SU-DHL-6 (cell line): ENCODE measurements at regions not wholly inside any gene's neighbourhood (a gene's known extent, or its start where the extent isn't known, plus 50 kb on each side); places are given as distances from the start of the nearest gene placed in this dataset.

ENCODE experiments used
- H2AFZ ChIP-seq: fragments of 200-600 bp; sonication (generic); 2 replicates; pipeline ENCODE4 v1.6.1; 2014; ENCODE audit warnings: low read depth, mild to moderate bottlenecking, moderate library complexity, mixed read lengths, antibody characterized with exemption, low read length; ENCODE audit not compliant: severe bottlenecking
- H3F3A ChIP-seq: fragments of 200-600 bp; shearing (Covaris generic); 2 replicates; pipeline ENCODE4 v1.6.0; 2016; ENCODE audit warnings: antibody characterized with exemption, mild to moderate bottlenecking; ENCODE audit not compliant: insufficient read depth
- H3K27ac ChIP-seq: fragments of 200-600 bp; sonication (generic); 2 replicates; pipeline ENCODE4 v1.5.1; 2016; ENCODE audit warnings: low read depth, mild to moderate bottlenecking, low read length, moderate library complexity, mixed read lengths
- H3K27me3 ChIP-seq: fragments of 200-600 bp; sonication (generic), shearing (Covaris generic); 2 replicates; pipeline ENCODE4 v1.6.0; 2014; ENCODE audit warnings: mild to moderate bottlenecking, low read length
- H3K36me3 ChIP-seq: fragments of 200-600 bp; sonication (generic); 2 replicates; pipeline ENCODE4 v1.6.1; 2014; ENCODE audit warnings: mild to moderate bottlenecking, low read length, mixed read lengths
- H3K4me2 ChIP-seq: fragments of 300-600, 200-600 bp; shearing (Covaris generic), sonication (generic); 2 replicates; pipeline ENCODE4 v1.6.0; 2014; ENCODE audit warnings: low read length, low read depth, mild to moderate bottlenecking; ENCODE audit not compliant: poor library complexity, severe bottlenecking
- H3K4me3 ChIP-seq: fragments of 200-600 bp; sonication (generic); 2 replicates; pipeline ENCODE4 v1.5.1; 2014; ENCODE audit warnings: antibody characterized with exemption, low read length, mild to moderate bottlenecking, mixed read lengths; ENCODE audit not compliant: insufficient read depth, poor library complexity, severe bottlenecking
- H3K79me2 ChIP-seq: fragments of 200-600 bp; sonication (generic); 2 replicates; pipeline ENCODE4 v1.6.1; 2014; ENCODE audit warnings: mild to moderate bottlenecking, low read length, moderate library complexity; ENCODE audit not compliant: insufficient read depth
- H3K9ac ChIP-seq: fragments of 200-600 bp; sonication (generic); 2 replicates; pipeline ENCODE4 v1.7.0; 2014; ENCODE audit warnings: mild to moderate bottlenecking, low read length
- H3K9me2 ChIP-seq: fragments of 200-600 bp; sonication (generic); replicated peaks from 2 replicates; pipeline ENCODE4 v1.6.1; 2014; ENCODE audit warnings: low read length; ENCODE audit not compliant: insufficient read depth
- H3K9me3 ChIP-seq: fragments of 200-600 bp; sonication (generic); 2 replicates; pipeline ENCODE4 v1.6.1; 2014; ENCODE audit warnings: low read length, mixed read lengths; ENCODE audit not compliant: insufficient read depth
- H4K20me1 ChIP-seq: fragments of 200-600 bp; sonication (generic); 2 replicates; pipeline ENCODE4 v1.6.1; 2014; ENCODE audit warnings: low read depth, mild to moderate bottlenecking, antibody characterized with exemption, low read length, moderate library complexity, mixed read lengths
- EZH2phosphoT487 ChIP-seq: fragments of 200-600 bp; sonication (generic), shearing (Covaris generic); conservative IDR thresholded peaks from 2 replicates; pipeline ENCODE4 v1.6.1; 2018; ENCODE audit warnings: mild to moderate bottlenecking, antibody characterized with exemption, low read length, moderate library complexity, mixed read lengths
- TF ChIP-seq, protein P1 (sequence below): fragments of 200-600 bp; sonication (generic); IDR thresholded peaks from one replicate; pipeline ENCODE4 v1.5.1; 2017; ENCODE audit warnings: antibody characterized with exemption, mild to moderate bottlenecking, low read length, moderate library complexity; ENCODE audit not compliant: insufficient read depth, poor library complexity, severe bottlenecking

DNA sequence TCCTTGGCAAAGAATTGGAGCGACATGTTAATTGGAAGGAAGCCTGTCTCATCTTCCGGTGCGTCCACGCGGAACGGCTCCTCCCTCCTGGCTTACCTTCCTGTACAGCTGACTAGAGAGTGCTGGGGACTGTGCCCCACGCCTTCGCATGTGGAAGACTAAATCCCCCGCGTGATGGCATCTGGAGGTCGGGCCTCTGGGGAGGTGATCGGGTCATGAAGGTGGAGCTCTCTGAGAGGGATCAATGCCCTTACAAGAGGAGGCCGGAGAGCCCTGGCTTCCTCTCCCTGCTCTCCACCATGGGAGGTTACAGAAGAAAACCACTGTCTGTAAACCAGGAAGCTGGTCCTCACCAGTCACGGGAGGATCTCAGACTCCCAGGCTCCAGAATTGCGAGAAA is 104.1 kb upstream of the OTOS start:
- Histone ChIP-seq H2AFZ (no peak overlapping the region), H3K4me3 (no peak overlapping the region), H3K27ac (no peak overlapping the region), H3F3A (no peaks in the 10 kb centered on the region), H4K20me1 (no peaks in the 10 kb centered on the region), H3K36me3 (no peaks in the 10 kb centered on the region), H3K9ac (no peak overlapping the region), H3K9me3 (no peaks in the 10 kb centered on the region), H3K27me3 (no peaks in the 10 kb centered on the region), H3K79me2 (no peaks in the 10 kb centered on the region), H3K4me2 (no peak overlapping the region), H3K9me2 (no peaks in the 10 kb centered on the region)
- TF ChIP-seq, protein P1, sequence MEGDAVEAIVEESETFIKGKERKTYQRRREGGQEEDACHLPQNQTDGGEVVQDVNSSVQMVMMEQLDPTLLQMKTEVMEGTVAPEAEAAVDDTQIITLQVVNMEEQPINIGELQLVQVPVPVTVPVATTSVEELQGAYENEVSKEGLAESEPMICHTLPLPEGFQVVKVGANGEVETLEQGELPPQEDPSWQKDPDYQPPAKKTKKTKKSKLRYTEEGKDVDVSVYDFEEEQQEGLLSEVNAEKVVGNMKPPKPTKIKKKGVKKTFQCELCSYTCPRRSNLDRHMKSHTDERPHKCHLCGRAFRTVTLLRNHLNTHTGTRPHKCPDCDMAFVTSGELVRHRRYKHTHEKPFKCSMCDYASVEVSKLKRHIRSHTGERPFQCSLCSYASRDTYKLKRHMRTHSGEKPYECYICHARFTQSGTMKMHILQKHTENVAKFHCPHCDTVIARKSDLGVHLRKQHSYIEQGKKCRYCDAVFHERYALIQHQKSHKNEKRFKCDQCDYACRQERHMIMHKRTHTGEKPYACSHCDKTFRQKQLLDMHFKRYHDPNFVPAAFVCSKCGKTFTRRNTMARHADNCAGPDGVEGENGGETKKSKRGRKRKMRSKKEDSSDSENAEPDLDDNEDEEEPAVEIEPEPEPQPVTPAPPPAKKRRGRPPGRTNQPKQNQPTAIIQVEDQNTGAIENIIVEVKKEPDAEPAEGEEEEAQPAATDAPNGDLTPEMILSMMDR: no peak
- TF ChIP-seq EZH2phosphoT487: no peak

DNA sequence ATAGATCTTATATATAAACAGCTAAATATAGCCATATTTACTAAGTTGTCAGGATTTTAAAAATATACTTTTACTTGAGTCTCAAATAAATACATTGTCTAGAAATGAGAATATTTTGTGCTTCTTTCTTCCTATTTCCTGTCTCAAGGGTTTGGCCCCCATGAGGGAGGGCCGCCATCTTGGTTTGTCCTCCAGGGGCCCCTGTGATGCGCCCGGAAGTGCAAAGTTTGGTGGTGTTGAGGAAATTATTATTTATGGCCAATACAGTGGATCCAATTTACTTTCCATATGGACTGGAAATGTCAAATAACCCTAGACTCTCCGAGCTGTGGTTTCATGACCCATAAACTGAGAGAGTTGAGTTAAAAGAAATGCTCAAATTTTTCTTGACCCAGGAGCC is 104.7 kb upstream of the OTOS start:
- no peaks in the 10 kb centered on the region for H3F3A ChIP-seq
- no peak for TF ChIP-seq EZH2phosphoT487
- TF ChIP-seq, protein P1: no peak
- H3K9ac ChIP-seq: no peak overlapping the region
- H3K4me2 ChIP-seq: no peak overlapping the region
- no peak overlapping the region for H2AFZ ChIP-seq
- H3K27me3 ChIP-seq: no peaks in the 10 kb centered on the region
- no peaks in the 10 kb centered on the region for H4K20me1 ChIP-seq
- H3K9me2 ChIP-seq: no peaks in the 10 kb centered on the region
- no peaks in the 10 kb centered on the region for H3K36me3 ChIP-seq
- H3K9me3 ChIP-seq: no peaks in the 10 kb centered on the region
- H3K27ac ChIP-seq: no peak overlapping the region
- H3K4me3 ChIP-seq: no peak overlapping the region
- H3K79me2 ChIP-seq: no peaks in the 10 kb centered on the region

DNA sequence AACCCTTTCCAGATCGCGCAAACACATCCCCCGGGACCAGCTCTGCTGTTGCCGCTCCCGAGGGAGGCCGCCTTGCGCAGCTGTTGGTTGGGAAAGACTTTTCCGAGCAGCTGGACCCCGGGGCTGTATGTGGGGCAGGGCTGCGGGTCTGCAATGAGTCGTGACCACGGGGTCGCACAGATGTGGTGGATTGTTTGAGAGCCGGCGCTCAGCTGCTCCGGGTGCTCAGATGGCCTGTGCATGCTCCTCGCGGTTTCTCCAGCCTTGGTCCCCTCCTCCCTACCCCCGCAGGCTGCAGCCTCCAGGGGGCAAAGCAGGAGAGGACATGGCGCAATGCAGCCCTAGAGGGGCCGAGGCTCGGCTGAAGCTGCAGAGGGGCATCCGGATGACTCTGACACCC is 105.2 kb upstream of the OTOS start:
- H3K4me2 ChIP-seq: no peak overlapping the region
- no peak overlapping the region for H3K9ac ChIP-seq
- H2AFZ ChIP-seq: no peak overlapping the region
- no peaks in the 10 kb centered on the region for H4K20me1 ChIP-seq
- no peaks in the 10 kb centered on the region for H3K9me2 ChIP-seq
- no peak for TF ChIP-seq EZH2phosphoT487
- TF ChIP-seq, protein P1: no peak
- H3F3A ChIP-seq: no peaks in the 10 kb centered on the region
- H3K79me2 ChIP-seq: no peaks in the 10 kb centered on the region
- H3K27ac ChIP-seq: no peak overlapping the region
- H3K36me3 ChIP-seq: no peaks in the 10 kb centered on the region
- no peaks in the 10 kb centered on the region for H3K9me3 ChIP-seq
- no peaks in the 10 kb centered on the region for H3K27me3 ChIP-seq
- no peak overlapping the region for H3K4me3 ChIP-seq
